A673 (cell line): ENCODE measurements at regions not wholly inside any gene's neighbourhood (a gene's known extent, or its start where the extent isn't known, plus 50 kb on each side); places are given as distances from the start of the nearest gene placed in this dataset.

Source experiments
- BruUV-seq: library from RNA; stranded (reverse); fragments of 400-500 nt; replicated peaks from 2 replicates; lab custom pipeline; 2021; lab: Mats Ljungman, UMichigan
- CTCF ChIA-PET: fragments of 300-600 bp; sonication (Branson Sonifier 250); formaldehyde crosslinking; loops from one replicate; lab custom pipeline; 2022; ENCODE audit warnings: antibody characterized with exemption; lab: Charles Lee
- POLR2A ChIA-PET: fragments of 300-600 bp; sonication (Branson Sonifier 250); formaldehyde crosslinking; loops from one replicate; lab custom pipeline; 2022; ENCODE audit warnings: antibody characterized with exemption; ENCODE audit not compliant: low non-redundant PET; lab: Charles Lee
- DNase-seq: peaks from one replicate; pipeline ENCODE4 v3.0.0-alpha.2; 2015; ENCODE audit warnings: low spot score
- H3K27ac ChIP-seq: fragments of 200-600 bp; sonication (generic); 2 replicates; pipeline ENCODE4 v1.5.1; 2016; ENCODE audit warnings: mixed run types, low read depth, mild to moderate bottlenecking, mixed read lengths, antibody characterized with exemption, low read length; ENCODE audit not compliant: poor library complexity, severe bottlenecking
- H3K27me3 ChIP-seq: fragments of 200-600 bp; sonication (generic); replicated peaks from 2 replicates; pipeline ENCODE4 v1.6.1; 2017; ENCODE audit warnings: mixed run types, low read depth, mild to moderate bottlenecking, mixed read lengths, antibody characterized with exemption, low read length; ENCODE audit not compliant: insufficient read depth, poor library complexity
- H3K36me3 ChIP-seq: fragments of 200-600 bp; sonication (generic); 2 replicates; pipeline ENCODE4 v1.6.1; 2016; ENCODE audit warnings: mixed run types, mild to moderate bottlenecking, mixed read lengths, antibody characterized with exemption, low read length; ENCODE audit not compliant: insufficient read depth, poor library complexity, severe bottlenecking
- H3K4me1 ChIP-seq: fragments of 200-600 bp; sonication (generic); 2 replicates; pipeline ENCODE4 v1.6.1; 2017; ENCODE audit warnings: mixed run types, mild to moderate bottlenecking, mixed read lengths, antibody characterized with exemption, low read length; ENCODE audit not compliant: insufficient read depth, poor library complexity, severe bottlenecking
- H3K4me3 ChIP-seq: fragments of 200-600 bp; sonication (generic); 2 replicates; pipeline ENCODE4 v1.5.1; 2016; ENCODE audit warnings: low read depth, mixed run types, mild to moderate bottlenecking, mixed read lengths, low read length; ENCODE audit not compliant: poor library complexity, severe bottlenecking
- H3K9me3 ChIP-seq: fragments of 200-600 bp; sonication (generic); 2 replicates; pipeline ENCODE4 v1.6.1; 2016; ENCODE audit warnings: mixed run types, low read depth, mild to moderate bottlenecking, mixed read lengths, antibody characterized with exemption, low read length; ENCODE audit not compliant: poor library complexity, severe bottlenecking
- EZH2 ChIP-seq: fragments of 200-600 bp; sonication (generic); IDR thresholded peaks from 2 replicates; pipeline ENCODE4 v1.6.1; 2017; ENCODE audit warnings: borderline replicate concordance, low read depth, mild to moderate bottlenecking, mixed read lengths, antibody characterized with exemption, low read length; ENCODE audit not compliant: poor library complexity, severe bottlenecking
- intact Hi-C: fragments of 100-400 bp; cut with micrococcal nuclease; formaldehyde crosslinking; loops from one replicate; pipeline ENCODE4 v1.10.0; 2022; ENCODE audit not compliant: unreplicated experiment
- TF ChIP-seq, protein P1 (sequence below): fragments of 300-800, 200-600 bp; sonication (generic); conservative IDR thresholded peaks from 2 replicates; pipeline ENCODE4 v1.5.1; 2017; ENCODE audit warnings: low read depth, mild to moderate bottlenecking, antibody characterized with exemption, low read length, moderate library complexity, mixed read lengths

DNA sequence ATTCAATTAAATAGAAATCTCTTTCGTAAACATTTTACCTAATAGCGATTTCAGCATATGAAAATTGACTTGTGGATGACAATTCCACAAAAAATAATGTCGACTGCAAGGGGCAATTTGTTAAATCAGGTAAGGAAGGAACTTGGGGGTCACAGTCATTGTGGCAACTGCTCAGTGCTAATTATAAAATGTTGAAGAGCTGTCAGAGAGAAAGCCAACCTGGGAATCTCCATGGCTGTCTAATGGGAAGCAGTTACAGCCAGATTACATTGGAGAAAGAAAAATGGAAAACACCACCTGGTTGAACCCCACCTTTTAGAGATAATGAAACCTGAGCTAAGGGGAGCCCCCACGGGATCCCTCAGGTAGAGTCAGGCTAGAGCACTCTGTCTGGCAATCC is 373.9 kb downstream of the FOXO1 start:
- ChIA-PET POLR2A (no interaction called here), CTCF (no interaction called here)
- BruUV-seq: no TSS peak
- TF ChIP-seq, protein P1, sequence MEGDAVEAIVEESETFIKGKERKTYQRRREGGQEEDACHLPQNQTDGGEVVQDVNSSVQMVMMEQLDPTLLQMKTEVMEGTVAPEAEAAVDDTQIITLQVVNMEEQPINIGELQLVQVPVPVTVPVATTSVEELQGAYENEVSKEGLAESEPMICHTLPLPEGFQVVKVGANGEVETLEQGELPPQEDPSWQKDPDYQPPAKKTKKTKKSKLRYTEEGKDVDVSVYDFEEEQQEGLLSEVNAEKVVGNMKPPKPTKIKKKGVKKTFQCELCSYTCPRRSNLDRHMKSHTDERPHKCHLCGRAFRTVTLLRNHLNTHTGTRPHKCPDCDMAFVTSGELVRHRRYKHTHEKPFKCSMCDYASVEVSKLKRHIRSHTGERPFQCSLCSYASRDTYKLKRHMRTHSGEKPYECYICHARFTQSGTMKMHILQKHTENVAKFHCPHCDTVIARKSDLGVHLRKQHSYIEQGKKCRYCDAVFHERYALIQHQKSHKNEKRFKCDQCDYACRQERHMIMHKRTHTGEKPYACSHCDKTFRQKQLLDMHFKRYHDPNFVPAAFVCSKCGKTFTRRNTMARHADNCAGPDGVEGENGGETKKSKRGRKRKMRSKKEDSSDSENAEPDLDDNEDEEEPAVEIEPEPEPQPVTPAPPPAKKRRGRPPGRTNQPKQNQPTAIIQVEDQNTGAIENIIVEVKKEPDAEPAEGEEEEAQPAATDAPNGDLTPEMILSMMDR: no peak
- TF ChIP-seq EZH2: no peak
- intact Hi-C loops: no loop called here
- Histone ChIP-seq H3K4me3 (no peak overlapping the region), H3K4me1 (no peaks in the 10 kb centered on the region), H3K9me3 (peaks cover 10% of the 10 kb centered on the region), H3K27me3 (no peaks in the 10 kb centered on the region), H3K27ac (no peak overlapping the region), H3K36me3 (no peaks in the 10 kb centered on the region)
- DNase-seq: no peak

DNA sequence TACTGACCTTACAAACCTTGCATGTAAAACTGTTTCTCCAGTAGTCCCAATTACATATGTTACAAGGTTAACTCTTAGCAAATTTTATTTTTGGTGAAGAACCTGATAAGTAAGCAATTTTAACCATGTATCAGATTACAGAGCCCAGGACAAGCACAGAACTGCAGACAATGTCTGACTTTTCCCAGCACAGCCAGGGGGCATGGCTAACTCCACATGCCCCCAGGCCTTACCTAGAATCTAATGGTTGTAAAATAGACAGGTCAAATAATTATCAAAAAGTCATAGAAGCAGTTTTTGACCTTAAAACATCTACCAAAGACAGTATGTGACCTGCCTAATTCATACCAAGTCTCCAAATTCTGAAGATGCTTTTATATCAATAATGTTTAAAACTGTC is 364.1 kb downstream of the FOXO1 start:
- ChIA-PET CTCF (no interaction called here), POLR2A (no interaction called here)
- no peak overlapping the region for H3K4me3 ChIP-seq
- H3K27ac ChIP-seq: no peak overlapping the region
- no peaks in the 10 kb centered on the region for H3K27me3 ChIP-seq
- intact Hi-C loops: no loop called here
- DNase-seq: no peak
- BruUV-seq: no TSS peak
- H3K36me3 ChIP-seq: no peaks in the 10 kb centered on the region
- no peak for TF ChIP-seq EZH2
- TF ChIP-seq, protein P1: no peak
- no peaks in the 10 kb centered on the region for H3K9me3 ChIP-seq
- H3K4me1 ChIP-seq: no peaks in the 10 kb centered on the region

DNA sequence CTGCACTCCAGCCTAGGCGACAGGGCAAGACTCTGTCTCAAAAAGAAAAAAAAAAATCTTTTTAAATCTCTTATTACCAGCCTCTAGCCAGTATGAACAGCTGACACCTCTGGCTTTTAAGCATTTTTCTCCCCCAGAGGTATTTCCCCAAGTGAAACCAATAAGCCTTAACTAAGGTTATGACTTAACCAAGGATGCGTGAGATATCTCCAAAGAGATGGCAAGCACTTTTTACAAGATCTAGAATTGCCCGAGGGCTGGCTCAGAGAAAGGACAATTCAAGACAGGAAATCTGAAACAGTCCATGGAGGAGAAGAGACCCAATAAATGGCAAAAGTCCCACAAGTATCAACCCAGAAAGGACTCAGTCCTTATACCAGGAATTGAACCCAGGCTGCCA is 362.1 kb downstream of the FOXO1 start:
- intact Hi-C loops: no loop called here
- Histone ChIP-seq H3K4me1 (no peaks in the 10 kb centered on the region), H3K36me3 (no peaks in the 10 kb centered on the region), H3K27ac (no peak overlapping the region), H3K4me3 (no peak overlapping the region), H3K9me3 (no peaks in the 10 kb centered on the region), H3K27me3 (no peaks in the 10 kb centered on the region)
- no TSS peak for BruUV-seq
- POLR2A ChIA-PET: no interaction called here
- DNase-seq: no peak
- CTCF ChIA-PET: no interaction called here
- TF ChIP-seq, protein P1: no peak
- TF ChIP-seq EZH2: no peak
